DMS53 (cell line): ENCODE measurements at regions not wholly inside any gene's neighbourhood (a gene's known extent, or its start where the extent isn't known, plus 50 kb on each side); places are given as distances from the start of the nearest gene placed in this dataset.

ENCODE experiments used
- DNase-seq: peaks from one replicate; lab custom pipeline; 2025; lab: John Stamatoyannopoulos, UW

DNA sequence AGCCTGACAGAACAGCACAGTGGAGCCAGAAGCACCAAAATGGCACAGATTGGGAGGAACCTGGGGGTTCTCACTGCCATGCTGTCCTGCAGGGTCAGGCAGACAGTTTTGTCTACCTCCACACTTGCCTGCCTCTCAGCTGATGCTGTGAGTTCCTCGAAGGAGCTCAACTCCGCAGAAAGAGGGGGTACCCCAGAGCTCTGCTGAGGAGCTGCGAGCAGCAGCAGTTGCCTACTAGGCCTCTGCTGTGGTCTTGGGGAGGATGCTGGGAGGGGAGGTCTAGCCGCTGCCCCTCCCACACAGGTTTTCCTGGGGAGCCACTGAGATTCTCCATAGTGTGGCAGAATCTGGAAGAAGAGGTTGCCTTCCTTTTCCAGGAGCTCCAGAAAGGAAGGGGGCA is 192.5 kb downstream of the FOXD2 start:
- no peak for DNase-seq

DNA sequence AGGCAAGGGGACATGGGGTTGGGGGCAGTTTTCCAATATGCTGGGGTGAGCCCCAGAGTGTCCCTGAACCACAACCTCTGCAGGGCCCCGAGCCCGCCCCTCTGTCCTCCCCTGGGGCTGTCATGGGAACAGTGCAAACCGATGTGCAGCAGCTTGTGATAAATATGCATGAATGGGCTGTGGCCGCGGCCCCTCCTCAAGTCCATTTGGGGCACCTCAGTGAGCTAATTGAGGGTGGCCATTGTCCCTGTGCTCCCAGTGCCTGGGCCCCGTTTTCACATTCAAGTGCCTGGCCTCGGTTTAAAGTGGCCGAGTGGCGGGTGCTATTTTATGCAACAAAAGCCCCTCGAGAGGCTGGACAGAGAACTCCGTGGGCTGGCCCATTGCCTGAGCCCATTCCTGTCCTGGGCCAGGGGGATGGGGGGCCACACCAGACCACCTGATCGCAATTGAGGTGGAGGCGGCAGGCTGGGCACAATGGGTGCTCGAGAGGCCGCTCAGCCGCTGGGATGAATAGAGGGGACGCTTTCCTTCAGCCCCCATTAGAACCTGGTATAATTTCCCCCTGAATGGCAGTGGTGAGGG is 193.7 kb downstream of the FOXD2 start:
- no peak for DNase-seq

DNA sequence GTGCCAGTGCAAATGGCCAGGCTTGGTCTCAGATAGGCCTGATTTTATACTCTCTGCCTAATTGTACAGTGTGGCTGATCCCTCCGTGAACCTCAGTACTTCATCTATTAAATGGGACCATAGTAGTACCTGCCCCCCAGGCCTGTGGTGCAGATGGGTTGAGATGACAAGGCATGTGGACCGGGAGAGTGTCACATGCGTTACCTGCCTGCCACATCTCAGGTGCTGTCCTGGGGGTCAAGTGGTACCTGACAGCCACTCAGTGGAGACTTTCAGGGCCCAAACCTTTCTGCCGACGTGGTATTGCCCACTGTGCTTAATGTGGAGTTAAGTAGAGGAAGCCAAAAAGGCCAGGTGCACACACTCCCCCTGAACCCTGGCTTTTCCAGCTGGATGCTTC is 197.3 kb downstream of the FOXD2 start:
- DNase-seq = no peak

DNA sequence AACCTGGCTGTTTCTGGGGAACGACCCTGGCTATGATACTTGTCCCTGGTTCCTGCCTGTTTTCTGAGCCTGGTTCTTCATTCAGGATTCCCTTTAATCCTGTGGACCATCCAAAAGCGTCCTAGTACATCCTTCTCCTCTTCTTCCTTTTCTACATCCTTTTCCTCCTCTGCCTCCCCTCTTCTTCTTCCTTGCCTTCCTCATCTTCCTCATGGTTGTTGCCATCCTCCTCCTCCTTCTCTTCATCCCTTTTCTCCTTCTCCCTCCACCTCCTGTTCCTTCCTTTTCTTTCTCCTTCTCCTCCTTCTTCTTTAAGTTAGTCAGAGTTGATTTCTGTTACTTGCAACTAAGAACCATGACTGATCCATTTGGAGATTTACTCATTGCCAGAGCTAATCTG is 197.8 kb downstream of the FOXD2 start:
- DNase-seq = no peak

DNA sequence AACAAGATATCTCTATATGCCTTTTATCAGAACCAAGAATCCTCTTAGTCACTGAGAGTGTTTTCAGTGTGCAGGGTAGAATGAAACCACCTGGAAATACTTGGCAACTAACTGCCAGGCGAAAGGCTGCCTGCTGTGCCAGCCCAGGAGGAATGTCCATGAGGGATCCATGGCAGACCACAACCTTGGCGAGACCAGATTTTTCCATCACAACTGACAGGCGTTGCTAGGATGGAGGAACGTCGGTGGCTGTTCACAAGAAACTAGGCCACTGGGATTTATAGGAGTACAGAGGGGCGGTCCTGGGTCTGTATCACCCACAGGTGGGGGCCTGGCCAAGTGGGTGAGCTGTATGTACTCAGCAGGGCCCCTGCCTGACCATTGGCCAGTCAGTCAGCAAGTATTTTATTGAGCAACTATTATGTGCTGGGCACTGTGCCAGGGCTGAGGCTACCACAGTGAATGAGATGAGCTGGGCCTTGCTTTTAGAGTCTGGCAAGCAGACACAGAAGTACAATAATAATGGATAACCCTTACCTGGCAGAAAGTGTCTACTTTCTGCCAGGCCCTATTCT is 199.4 kb downstream of the FOXD2 start:
- no peak for DNase-seq

DNA sequence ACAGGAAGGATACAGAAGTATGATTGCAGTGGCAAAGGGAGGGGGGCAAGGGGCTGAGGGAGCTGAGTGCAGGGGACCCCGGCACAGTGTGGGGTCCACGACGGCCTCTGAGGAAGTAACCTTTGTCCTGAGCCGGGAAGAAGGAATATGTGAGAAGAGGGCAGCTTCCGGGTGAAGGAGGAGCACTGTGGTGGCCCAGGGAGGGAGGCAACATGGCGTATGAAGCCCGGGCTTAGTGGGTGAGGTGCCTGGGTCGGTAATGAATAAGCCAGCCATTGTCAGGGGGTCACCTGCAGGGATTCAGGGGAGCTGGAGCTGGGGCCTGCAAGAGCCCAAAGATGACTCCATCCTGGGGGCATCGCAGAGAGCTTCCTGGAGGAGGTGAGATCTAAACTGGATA is 200.4 kb downstream of the FOXD2 start:
- no peak for DNase-seq

DNA sequence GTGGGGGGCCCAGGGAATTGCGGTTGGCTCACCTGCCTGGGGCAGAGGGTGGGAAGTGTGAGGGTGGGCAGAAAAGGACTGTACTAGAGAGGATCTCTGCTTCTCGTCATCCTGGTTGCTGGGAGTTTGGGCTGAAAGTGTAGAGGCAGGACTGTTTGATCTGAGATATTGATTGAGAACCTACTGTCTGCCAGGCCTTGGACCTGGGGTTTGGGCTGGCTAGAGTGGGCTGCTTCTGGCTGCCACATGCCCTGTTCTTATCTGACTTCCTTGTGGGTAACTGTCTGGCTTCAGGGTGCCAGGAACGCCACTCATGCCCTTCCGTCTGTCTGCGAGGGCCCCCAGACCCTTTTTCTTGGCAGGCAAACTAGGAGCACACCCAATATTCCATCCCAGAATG is 200.9 kb downstream of the FOXD2 start:
- no peak for DNase-seq

DNA sequence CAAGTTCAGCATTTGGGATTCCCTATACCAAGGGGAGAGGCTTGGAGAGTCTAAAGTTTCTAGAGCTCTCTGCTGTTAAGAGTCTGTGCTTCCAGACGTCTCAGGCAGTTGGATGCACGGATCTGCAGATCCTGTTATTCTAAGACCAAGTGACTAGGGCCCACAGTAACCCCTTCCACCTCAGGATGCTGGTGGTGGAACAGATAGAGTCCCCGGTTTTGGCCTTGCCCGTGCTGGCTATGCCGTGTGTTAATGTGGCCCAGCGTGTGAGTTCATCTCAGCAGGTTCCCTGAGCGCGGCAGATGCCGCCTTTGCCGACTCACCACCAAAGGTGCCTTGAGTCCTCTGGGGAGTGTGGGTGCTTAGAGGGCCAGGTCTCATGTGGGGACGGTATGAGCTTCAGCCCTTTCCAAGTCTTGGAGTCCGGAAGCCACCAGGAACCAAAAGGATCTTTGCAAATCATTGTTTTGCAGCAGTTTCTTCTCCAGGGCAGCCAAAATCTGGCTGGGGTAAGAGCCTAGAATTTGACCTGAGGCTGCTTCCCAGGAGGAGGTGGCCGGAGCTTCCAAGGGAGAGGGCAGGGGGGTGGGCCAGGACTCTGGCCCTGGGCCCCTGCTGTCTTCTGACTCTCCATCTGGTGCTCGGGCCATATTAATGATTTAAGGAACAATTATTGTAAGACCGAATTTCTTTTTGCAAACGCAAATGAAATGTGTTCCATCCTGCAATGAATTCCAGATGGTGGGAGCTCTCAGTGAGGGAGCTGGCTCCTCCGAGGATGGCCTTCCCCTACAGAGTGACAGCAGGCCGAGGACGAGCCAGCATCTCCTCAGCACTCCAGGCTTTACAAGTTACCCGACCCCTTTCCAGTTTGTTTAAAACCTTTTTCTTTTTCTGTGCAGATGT is 205.7 kb downstream of the FOXD2 start:
- no peak for DNase-seq

DNA sequence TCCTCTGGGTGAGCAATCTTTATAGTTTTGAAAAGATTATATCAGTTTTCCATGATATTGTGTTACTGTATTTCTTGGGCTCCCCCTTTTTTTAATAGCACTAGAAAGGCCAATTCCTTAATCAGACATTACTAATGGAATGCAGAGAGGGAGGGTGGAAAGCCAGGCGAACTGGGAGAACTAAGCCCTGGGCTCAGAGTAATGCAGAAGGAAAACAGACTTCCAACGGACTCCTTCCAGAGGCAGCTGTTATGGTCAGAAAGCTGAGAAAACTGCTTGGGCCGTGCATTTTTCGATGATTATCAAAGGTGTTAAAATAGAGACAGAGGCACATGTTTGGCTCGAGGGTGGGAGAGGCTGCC is 206.3 kb downstream of the FOXD2 start:
- DNase-seq = no peak

DNA sequence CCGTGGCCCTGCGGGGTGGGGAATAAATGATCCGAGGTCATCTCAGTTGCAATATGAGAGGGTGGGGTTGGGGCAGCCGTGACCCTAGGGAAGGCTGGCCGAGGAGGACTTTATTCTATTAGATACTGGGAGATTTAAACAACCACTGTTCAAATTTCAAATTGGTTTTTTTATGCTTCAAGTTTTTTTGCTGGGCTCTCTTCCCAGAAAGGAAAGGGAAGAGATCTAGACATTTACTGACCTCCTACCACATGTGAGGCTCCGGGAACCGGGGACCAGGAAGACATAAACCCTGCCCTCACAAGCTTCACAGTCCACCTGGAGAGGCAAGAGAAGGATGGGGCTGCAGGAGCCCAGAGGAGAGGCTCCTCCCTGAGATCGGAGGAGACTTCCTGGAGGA is 207.3 kb downstream of the FOXD2 start:
- no peak for DNase-seq

DNA sequence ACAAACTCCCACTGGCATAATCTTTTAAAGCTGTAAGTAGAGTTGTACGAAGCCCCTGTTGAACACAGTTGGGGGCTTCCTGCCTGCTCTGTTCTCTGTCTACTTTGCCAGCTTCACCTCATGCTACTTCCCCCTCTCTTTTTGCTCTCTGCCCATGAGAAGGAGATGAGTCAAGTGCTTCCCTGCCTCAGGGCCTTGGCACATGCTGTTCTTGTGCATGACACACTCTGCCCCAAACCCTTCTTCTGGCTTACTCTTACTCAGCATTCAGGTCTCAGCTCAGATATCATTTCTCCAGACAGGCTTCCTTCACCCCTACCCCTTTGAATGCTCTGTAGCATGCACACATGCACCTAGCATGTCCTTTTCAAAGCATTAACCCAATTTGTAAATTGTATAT is 208.8 kb downstream of the FOXD2 start:
- no peak for DNase-seq

DNA sequence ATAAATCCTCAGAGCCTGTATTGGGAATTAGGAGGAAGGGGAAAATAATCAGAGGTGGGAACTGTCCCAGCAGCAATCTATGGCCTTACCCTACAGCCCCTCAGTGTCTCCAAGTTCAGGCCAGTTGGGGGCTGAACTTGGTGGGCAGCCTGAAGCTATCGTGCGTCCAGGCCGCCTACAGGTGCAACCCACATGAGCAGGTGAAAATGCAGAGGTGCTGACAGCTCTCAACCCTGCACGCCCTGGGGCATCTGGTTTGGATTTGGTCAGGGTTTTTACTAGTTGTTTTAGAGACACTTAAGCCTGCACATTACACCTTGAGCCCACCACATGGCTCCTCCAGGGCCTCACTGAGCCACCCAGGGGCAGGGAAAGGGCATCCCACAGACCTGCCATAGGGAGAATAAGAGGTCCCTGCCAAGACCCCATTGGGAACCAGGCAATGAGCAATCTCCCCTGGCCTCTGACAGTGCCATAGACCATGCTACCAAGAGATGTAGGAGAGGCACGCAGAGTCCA is 209.5 kb downstream of the FOXD2 start:
- no peak for DNase-seq

DNA sequence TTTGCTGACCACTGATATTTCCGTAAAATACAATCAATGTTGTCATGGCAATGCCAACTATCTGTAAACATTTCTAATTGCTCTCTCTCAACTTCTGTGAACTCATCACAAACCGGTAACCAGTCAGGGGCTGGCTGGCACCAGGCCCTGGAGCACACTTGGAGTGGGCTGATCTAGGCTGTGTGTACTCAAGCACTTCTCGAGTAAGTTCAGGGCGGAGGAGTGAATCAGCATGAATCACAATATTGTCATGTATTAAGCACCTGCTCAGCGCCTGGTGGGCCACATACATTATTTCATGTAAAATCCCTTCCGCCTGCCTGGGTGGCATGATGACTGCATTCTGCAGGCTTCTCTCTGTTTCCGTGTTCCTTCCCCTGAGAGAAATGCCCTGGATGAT is 212.4 kb downstream of the FOXD2 start:
- peak; percentile 100 for DNase-seq

DNA sequence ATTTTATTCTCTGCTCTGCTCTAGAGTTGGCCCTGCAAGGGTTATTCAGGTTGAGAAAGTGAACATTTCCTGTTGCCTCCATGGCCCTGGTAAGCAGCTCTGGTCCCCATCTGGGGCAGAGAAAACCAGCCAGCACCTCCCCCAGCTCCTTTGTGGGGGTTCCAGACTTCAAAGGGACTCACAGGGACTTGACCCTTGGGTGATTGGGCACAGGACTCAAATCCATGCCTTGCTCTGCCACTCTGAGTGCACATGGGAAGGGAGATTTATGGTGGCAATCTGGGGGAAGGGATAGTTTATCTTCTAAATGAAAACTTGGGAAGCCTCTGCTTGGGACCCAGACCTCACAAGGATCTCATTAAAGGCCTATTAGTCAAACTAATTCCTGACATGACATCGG is 212.8 kb downstream of the FOXD2 start:
- DNase-seq = no peak

DNA sequence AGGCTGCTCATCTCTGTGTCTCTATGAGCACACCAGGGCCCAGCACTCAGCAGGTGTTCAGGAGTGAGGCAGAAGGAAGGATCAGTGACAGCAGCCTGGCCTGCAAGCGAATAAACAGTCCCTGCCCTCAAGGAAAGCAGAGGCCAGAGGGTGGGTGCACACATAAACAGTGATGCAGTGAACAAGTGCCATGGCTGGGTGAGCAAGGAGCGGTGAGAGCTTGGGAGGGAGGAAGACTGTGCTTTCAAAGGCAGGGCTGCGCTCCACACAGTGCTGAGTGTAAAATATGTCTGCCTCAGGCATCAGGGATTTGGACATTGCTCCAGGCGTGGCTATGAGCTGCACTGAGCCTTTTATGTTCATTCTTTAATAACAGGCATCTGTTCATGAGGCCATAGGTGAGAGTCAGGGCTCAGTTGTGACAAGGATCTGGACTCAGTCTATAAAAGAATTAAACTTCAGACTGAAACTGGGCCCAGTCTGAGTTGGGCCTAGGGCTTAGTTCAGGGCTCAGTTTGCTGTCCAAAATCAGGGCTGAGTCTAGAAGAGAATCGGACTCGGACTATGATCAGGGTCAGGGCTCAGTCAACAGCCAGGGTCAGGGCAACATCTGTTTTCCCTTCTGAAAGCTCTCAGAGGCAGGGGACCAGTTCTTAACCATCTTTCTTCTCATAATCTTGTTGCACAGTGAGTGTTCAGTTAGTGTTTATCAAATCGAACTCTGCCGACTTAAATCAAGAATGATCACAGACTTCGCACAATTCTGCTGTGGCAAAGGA is 213.7 kb downstream of the FOXD2 start:
- peak; percentile 70 for DNase-seq

DNA sequence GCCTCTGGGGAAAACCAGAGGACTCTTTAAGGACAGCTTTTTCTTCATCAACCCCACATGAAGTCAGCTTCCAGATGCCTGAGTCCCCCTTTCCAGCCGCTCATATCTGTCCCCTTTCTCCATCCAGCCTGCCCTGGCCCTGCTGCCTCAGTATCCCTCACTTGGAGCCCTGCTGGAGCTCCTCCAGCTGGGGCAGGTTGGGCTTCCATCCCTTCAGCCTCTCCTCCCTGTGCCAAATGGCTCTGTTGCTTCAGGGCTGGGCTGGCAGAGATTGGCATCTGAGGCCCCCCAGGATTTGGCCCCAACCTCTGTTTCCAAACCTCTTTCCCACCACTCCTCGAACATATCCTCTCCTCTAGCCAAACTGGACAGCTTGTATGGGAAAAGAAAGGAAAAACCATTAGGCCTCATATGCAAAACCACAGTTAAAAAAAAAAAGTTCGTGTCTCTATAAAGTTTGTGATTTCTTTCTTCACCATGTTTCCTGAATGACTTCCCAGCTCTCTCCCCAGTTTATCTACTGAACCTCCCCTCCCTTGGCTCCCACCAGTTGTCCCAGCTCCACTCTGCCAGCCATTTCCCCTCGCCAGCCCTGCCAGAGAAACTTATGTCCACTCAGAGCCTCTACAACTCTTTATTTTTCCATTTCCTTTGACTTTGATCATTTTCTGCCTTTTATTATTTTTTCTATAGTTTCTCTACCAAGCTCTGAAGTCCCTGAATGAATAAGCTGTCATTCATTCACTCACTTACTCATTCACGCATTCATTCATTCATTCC is 217.9 kb downstream of the FOXD2 start:
- no peak for DNase-seq

DNA sequence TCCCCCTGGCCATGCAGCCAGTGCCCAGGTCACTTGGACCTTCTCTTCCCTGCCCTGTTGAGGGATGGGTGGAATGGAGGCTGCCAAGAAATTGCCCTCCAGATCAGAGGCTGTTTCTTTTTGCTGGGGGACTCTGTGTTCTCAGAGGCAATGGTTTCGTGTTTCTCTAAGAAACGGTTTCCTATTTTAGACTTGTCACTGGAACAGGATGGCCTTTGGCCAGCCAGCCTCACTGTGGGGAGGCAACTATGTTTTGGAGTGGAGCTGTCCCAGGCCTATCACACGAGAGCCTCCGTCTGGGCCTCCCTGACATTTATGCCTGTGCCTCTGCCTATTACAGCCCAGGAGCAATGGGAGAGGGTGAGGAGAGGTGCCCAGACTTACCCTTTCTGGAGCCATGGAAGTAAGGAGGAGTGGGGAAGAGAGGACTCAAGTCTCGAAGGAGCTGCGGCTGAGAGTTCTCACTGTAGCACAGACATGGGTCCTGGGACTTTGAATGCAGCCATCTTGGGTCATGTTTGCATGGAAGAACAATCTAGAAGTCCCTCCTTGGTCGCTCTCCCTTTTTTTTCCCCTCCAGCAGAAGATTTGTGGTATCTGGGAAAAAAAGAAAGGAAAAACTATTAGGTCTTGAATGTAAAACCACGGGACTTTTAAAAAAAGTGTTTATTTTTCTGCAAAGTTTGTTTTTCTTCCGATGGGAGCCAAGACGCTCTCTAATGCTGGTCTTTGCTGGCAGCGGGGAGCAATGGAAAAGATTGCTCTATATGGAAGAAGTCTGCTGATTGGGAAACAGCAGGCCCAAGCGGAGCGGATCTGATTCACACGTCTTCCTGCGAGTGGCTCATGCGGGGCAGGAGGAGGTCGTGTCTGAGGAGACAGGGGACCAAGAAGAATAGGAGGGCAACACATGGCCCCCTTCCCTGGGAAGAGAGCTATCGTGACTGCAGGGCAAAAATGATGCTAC is 219.2 kb downstream of the FOXD2 start:
- DNase-seq = no peak

DNA sequence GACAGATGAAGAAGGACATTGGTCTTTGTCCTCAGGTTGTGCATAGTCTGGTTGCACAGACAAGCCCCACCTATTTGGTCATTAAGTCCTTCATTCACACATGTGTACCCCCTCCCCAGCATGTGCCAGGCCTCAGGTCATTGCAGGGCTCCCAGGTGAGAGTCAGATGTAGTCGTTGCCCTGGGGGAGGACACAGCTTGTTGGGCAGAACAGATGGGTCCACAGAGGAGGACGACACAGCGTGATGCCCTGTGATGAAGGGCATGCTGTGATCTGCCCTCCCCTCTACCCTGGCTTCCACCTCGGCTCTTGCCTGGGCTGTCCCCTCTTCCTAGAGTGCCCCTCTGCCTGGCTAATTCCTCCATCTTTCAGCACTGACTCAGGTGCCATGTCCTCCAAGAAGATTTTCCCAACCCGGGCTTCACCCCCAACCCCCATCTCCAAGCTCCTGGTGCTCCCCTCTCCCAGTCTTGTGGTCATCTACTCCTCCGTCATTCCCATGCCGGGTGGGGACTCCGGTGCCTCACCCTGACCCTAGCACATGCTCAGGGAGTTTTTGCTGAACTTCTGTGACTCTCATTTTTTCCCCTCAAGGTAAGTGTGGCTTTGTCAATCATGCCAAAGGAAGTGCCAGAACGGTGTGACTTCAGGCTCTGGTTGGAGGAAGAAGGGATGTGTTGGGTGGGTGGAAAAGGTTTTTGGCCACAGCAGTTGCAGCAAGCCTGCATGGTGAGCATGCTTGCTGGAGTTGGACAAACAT is 220.5 kb downstream of the FOXD2 start:
- DNase-seq = no peak

DNA sequence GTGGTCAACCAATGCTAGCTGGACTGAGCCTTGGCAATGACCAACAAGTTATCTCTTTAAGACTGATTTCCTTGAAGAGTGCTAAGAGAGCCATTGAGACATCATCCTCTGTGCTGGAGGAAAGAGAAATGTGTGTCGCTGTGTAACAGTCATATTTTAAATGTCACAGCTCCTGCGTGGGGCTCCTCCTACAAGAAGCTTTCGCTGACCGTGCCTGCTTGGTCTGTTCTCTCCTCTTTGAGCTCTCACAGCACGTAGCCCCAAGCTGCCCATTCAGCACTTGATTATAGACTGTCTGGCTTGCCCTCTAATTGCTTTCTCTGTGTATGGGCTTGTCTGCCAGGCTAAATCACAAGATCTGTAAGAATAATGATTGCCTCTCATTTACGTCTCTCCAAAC is 221.3 kb downstream of the FOXD2 start:
- DNase-seq = no peak

DNA sequence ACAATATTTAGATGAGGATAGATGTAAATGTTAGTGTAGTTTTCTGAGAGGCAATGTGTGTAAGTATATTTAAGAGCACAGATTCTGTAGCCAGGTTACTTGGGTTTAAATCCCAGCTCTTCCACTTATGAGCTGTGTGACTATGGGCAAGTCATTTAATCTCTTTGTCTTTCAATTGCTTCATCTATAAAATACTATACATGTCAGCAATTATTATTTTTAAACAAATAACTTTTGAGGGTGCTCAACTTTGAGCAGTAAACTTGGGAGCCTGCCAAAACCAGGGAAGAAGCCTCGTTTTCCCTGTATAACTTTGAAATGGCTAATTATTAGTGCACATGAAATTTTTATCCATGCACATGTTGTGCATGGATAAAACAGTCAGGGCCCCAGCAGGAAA is 222.8 kb downstream of the FOXD2 start:
- DNase-seq = no peak
